Muscle of leg (tissue), 3 donors: ENCODE measurements at regions not wholly inside any gene's neighbourhood (a gene's known extent, or its start where the extent isn't known, plus 50 kb on each side); places are given as distances from the start of the nearest gene placed in this dataset.
"Not testable (repeated sequence)": the region's sequence is repeated elsewhere in the genome, so short reads cannot be mapped to it uniquely, and the experiment has no call there.

Experiments used
- DNase-seq: peaks from one replicate; pipeline ENCODE4 v3.0.0; 2013
- H3K27ac ChIP-seq: one replicate; pipeline ENCODE4 v1.5.1; 2013; ENCODE audit warnings: mild to moderate bottlenecking, low read length, control low read depth
- H3K27me3 ChIP-seq: one replicate; pipeline ENCODE4 v1.6.1; 2013; ENCODE audit warnings: low read length; ENCODE audit not compliant: control insufficient read depth, insufficient read depth
- H3K36me3 ChIP-seq: one replicate; pipeline ENCODE4 v1.6.1; 2013; ENCODE audit warnings: low read length; ENCODE audit not compliant: control insufficient read depth, insufficient read depth
- H3K4me1 ChIP-seq: one replicate; pipeline ENCODE4 v1.6.1; 2013; ENCODE audit warnings: low read length; ENCODE audit not compliant: control insufficient read depth, insufficient read depth
- H3K4me3 ChIP-seq: one replicate; pipeline ENCODE4 v1.5.1; 2013; ENCODE audit warnings: low read length, control low read depth
- H3K9me3 ChIP-seq: replicated peaks from 2 replicates; pipeline ENCODE4 v1.6.1; 2013; ENCODE audit warnings: low read depth, low read length; ENCODE audit not compliant: control insufficient read depth
- WGBS: methylation state at CpG from one replicate; pipeline ENCODE4 v1.1.5; 2013; ENCODE audit warnings: missing lambda C conversion rate; ENCODE audit not compliant: insufficient coverage; 5-methylcytosine and 5-hydroxymethylcytosine counted together

DNA sequence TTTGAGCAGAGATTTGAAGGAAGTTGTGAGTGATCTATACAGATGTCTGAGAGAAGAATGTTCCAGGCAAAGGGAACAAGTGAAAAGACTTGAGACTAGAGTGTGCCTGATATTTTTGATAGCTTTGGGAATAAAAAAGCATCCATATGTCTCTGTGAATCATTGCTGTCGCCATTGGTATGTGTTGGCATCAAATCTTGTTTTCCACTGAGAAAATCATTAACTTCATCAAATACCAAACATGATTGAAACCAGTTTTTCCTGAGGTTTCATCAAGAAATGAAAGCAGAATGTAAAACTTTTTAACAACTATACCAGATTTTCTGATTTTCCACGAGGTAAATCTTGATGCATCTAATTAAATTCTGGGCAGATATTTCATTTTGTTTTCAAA lies 862.6 kb downstream of the DIAPH3 start:
- no peaks in the 10 kb centered on the region for H3K4me1 ChIP-seq
- no peaks in the 10 kb centered on the region for H3K27me3 ChIP-seq
- WGBS = no CpG with 5 or more reads among the region's 2 CpGs
- DNase-seq = peak; percentile 54
- no peak overlapping the region for H3K27ac ChIP-seq
- H3K36me3 ChIP-seq = no peaks in the 10 kb centered on the region
- no peak overlapping the region for H3K4me3 ChIP-seq
- no peaks in the 10 kb centered on the region for H3K9me3 ChIP-seq

GRCh38 chr13:59303433-59303832 lies 860.3 kb downstream of the DIAPH3 start:
- no peaks in the 10 kb centered on the region for H3K9me3 ChIP-seq
- no peaks in the 10 kb centered on the region for H3K27me3 ChIP-seq
- no peak for DNase-seq
- no peak overlapping the region for H3K27ac ChIP-seq
- H3K36me3 ChIP-seq = no peaks in the 10 kb centered on the region
- no peak overlapping the region for H3K4me3 ChIP-seq
- H3K4me1 ChIP-seq = no peaks in the 10 kb centered on the region

DNA sequence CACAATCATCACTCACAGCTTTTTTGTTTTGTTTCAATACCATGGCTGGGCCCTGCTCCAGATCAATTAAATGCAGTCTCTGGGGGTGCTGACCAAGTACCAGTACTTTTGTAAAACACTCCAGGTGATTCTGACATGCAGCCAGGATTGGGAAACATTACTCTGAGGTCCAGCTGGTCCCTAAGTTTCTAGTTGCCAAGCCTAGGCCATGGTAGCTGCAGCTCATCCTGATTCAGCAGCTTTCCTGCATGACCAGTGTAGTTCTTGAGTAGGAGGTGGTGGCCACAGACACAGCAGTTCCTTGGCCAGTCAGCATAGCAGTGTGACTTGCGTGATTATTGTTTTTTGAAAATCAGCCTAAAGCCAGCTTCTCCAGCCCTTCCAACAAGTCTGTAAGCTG lies 859.1 kb downstream of the DIAPH3 start:
- DNase-seq = no peak
- 100% methylated on average over 1 of the region's 1 CpG for WGBS
- Histone ChIP-seq H3K27ac (no peak overlapping the region), H3K9me3 (no peaks in the 10 kb centered on the region), H3K36me3 (no peaks in the 10 kb centered on the region), H3K4me3 (no peak overlapping the region), H3K27me3 (no peaks in the 10 kb centered on the region), H3K4me1 (no peaks in the 10 kb centered on the region)

GRCh38 chr13:59305896-59306295 lies 857.8 kb downstream of the DIAPH3 start:
- no peaks in the 10 kb centered on the region for H3K36me3 ChIP-seq
- H3K27me3 ChIP-seq = no peaks in the 10 kb centered on the region
- WGBS = no CpG with 5 or more reads among the region's 4 CpGs
- no peaks in the 10 kb centered on the region for H3K9me3 ChIP-seq
- no peak for DNase-seq
- H3K4me1 ChIP-seq = no peaks in the 10 kb centered on the region
- no peak overlapping the region for H3K4me3 ChIP-seq
- no peak overlapping the region for H3K27ac ChIP-seq

GRCh38 chr13:59312776-59313175 lies 851.0 kb downstream of the DIAPH3 start:
- H3K9me3 ChIP-seq = no peaks in the 10 kb centered on the region
- H3K36me3 ChIP-seq = no peaks in the 10 kb centered on the region
- no peak overlapping the region for H3K4me3 ChIP-seq
- 94% methylated on average over 2 of the region's 3 CpGs for WGBS
- DNase-seq = no peak
- no peaks in the 10 kb centered on the region for H3K4me1 ChIP-seq
- H3K27me3 ChIP-seq = no peaks in the 10 kb centered on the region
- H3K27ac ChIP-seq = no peak overlapping the region

- Histone ChIP-seq H3K4me3 (no peak overlapping the region), H3K27me3 (no peaks in the 10 kb centered on the region), H3K4me1 (no peaks in the 10 kb centered on the region), H3K9me3 (no peaks in the 10 kb centered on the region), H3K27ac (no peak overlapping the region), H3K36me3 (no peaks in the 10 kb centered on the region)
- peak; percentile 86 for DNase-seq
- no CpG with 5 or more reads among the region's 4 CpGs for WGBS
Measured at GRCh38 chr13:59318320-59318930, 845.3 kb downstream of the DIAPH3 start.

DNA sequence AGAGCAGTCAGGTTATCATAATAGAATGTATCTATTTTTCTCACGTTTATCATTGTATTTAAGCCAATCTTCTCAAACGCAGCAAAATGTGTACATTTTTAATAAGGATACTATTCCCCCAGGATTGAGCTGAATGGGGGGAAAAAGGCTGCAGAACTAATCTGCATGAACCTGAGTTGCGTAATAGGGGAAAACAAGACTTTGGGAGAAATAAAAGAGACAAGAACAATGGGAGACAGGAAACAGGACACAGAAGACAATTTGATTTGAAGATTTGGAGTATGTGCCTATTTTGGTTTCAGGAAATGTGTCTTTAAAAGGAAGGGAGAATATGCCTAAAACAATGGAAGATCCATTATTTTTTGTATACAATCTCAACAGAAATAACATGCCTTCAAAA lies 844.5 kb downstream of the DIAPH3 start:
- DNase-seq = no peak
- 100% methylated on average over 1 of the region's 3 CpGs for WGBS
- no peaks in the 10 kb centered on the region for H3K4me1 ChIP-seq
- no peak overlapping the region for H3K27ac ChIP-seq
- H3K4me3 ChIP-seq = no peak overlapping the region
- no peaks in the 10 kb centered on the region for H3K9me3 ChIP-seq
- no peaks in the 10 kb centered on the region for H3K36me3 ChIP-seq
- no peaks in the 10 kb centered on the region for H3K27me3 ChIP-seq

DNA sequence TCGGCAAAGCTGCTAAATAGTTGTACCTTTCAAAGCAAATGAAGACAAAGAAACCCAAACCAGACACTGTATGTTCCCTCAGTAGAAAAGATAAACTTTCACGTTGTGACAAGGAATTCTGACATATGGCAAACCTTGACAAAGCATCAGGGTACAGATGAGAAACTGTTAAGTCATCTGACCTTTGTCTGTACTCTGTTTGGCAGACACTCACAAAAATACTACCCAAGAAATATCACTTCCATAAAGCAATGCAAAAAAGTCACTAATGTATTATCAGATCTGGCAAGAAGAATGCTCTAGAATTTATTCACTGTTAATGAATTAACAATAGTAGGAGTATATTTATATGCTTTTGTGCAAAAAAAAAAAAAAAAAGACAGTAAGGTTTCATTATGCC lies 843.7 kb downstream of the DIAPH3 start:
- no peak overlapping the region for H3K27ac ChIP-seq
- WGBS = no CpG with 5 or more reads among the region's 2 CpGs

DNA sequence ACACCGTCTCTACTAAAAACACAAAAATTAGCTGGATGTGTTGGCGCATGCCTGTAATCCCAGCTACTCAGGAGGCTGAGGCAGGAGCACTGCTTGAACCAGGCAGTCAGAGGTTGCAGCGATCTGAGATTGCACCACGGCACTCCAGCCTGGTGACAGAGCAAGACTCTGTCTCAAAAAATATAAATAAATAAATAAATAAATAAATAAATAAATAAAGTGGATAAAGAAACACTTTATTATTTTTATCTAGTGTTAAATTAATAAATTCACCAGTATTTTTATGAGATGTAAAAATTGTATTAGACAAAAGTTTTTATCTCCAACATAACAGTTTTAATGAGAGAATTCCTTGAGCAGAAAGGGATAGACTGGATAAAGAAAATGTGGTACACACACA lies 839.3 kb downstream of the DIAPH3 start:
- H3K4me3 ChIP-seq, H3K27me3 ChIP-seq: not testable (repeated sequence)

More for the DNA sequence above, 843.7 kb downstream of the DIAPH3 start:
- Histone ChIP-seq H3K4me1 (no peaks in the 10 kb centered on the region), H3K9me3 (no peaks in the 10 kb centered on the region), H3K36me3 (no peaks in the 10 kb centered on the region), H3K27me3 (no peaks in the 10 kb centered on the region), H3K4me3 (no peak overlapping the region)
- no peak for DNase-seq

DNA sequence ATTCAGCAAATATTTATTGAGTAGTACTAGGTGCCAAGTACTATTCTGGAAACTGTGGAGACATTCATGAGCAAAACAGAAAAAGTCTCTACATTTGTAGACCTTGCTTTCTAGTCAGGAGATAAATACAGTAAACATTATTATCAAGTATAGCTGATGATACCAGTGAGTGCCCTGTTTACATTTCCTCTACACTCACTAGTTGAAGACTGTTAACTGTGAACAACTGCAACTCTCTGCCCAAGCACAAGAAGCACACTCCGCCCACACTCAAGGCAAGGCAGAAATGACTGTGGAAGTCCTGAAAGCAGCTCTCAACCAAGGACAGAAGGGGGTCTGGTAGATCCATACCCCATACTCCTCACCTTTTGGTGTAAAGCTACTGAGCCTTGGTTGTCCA lies 837.0 kb downstream of the DIAPH3 start:
- WGBS = 100% methylated on average over 1 of the region's 1 CpG
- no peak for DNase-seq
- H3K27me3 ChIP-seq = no peaks in the 10 kb centered on the region
- no peaks in the 10 kb centered on the region for H3K9me3 ChIP-seq
- no peak overlapping the region for H3K4me3 ChIP-seq
- no peaks in the 10 kb centered on the region for H3K4me1 ChIP-seq
- no peaks in the 10 kb centered on the region for H3K36me3 ChIP-seq
- no peak overlapping the region for H3K27ac ChIP-seq

More for the DNA sequence above, 839.3 kb downstream of the DIAPH3 start:
- DNase-seq, H3K4me1 ChIP-seq, H3K9me3 ChIP-seq, H3K36me3 ChIP-seq, H3K27ac ChIP-seq: not testable (repeated sequence)
- 100% methylated on average over 2 of the region's 4 CpGs for WGBS

DNA sequence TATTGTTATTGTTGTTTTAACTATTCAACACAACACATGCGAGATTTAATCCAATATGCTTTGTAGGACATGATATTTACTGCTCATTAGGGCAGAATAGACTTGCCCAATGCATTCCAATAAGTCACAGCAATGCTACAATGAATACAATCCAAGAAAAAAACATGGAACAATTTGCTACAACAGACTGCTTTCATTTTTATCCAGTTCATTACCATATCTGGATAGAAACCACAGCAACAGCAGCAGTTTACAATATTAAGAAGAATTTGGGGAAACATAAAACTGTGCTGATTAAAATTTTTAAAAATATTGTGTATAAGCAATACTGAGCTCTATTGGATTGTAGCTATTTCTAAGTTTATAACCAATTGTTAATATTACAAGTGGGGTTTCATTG lies 833.0 kb downstream of the DIAPH3 start:
- no CpG with 5 or more reads among the region's 1 CpG for WGBS
- H3K9me3 ChIP-seq = no peaks in the 10 kb centered on the region

More for the DNA sequence above, 833.0 kb downstream of the DIAPH3 start:
- Histone ChIP-seq H3K27me3 (no peaks in the 10 kb centered on the region), H3K27ac (no peak overlapping the region), H3K4me3 (no peak overlapping the region), H3K4me1 (no peaks in the 10 kb centered on the region), H3K36me3 (no peaks in the 10 kb centered on the region)
- no peak for DNase-seq
